Neural crest cell (in vitro differentiated cells): ENCODE measurements at regions not wholly inside any gene's neighbourhood (a gene's known extent, or its start where the extent isn't known, plus 50 kb on each side); places are given as distances from the start of the nearest gene placed in this dataset.

Experiments used
- DNase-seq: peaks from one replicate; pipeline ENCODE4 v3.0.0; 2021; ENCODE audit warnings: low read depth, mixed read lengths, low spot score
- H3K27ac Mint-ChIP-seq: one replicate; pipeline ENCODE4 v1.8.0; 2021; ENCODE audit warnings: mild to moderate bottlenecking, mixed read lengths; ENCODE audit not compliant: unreplicated experiment
- H3K27me3 Mint-ChIP-seq: 2 replicates; pipeline ENCODE4 v1.8.0; 2021; ENCODE audit warnings: low read depth, mild to moderate bottlenecking, mixed read lengths
- H3K36me3 Mint-ChIP-seq: 2 replicates; pipeline ENCODE4 v1.8.0; 2021; ENCODE audit warnings: low read depth, mild to moderate bottlenecking, mixed read lengths
- H3K4me1 Mint-ChIP-seq: 2 replicates; pipeline ENCODE4 v1.8.0; 2021; ENCODE audit warnings: mixed read lengths
- H3K4me3 Mint-ChIP-seq: one replicate; pipeline ENCODE4 v1.8.0; 2021; ENCODE audit warnings: mild to moderate bottlenecking, mixed read lengths
- H3K9me3 Mint-ChIP-seq: 2 replicates; pipeline ENCODE4 v1.8.0; 2021; ENCODE audit warnings: mixed read lengths
- CTCF ChIP-seq: fragments of 200-600 bp; sonication (generic); conservative IDR thresholded peaks from 2 replicates; pipeline ENCODE4 v1.5.0; 2021; ENCODE audit warnings: antibody characterized with exemption, mild to moderate bottlenecking

- no peak for TF ChIP-seq CTCF
- Mint-ChIP-seq H3K9me3 (no peaks in the 10 kb centered on the region), H3K36me3 (no peaks in the 10 kb centered on the region), H3K4me3 (no peak overlapping the region), H3K4me1 (no peaks in the 10 kb centered on the region), H3K27ac (peak overlapping the region; percentile 15), H3K27me3 (no peaks in the 10 kb centered on the region)
- DNase-seq: no peak
Observed at GRCh38 chr2:19571773-19572172, 213.3 kb upstream of the OSR1 start.

- no peaks in the 10 kb centered on the region for H3K9me3 Mint-ChIP-seq
- H3K27ac Mint-ChIP-seq: no peak overlapping the region
- TF ChIP-seq CTCF: no peak
- H3K4me1 Mint-ChIP-seq: no peaks in the 10 kb centered on the region
- no peaks in the 10 kb centered on the region for H3K36me3 Mint-ChIP-seq
- H3K4me3 Mint-ChIP-seq: no peak overlapping the region
- peaks cover 2% of the 10 kb centered on the region for H3K27me3 Mint-ChIP-seq
- DNase-seq: no peak
Observed at GRCh38 chr2:19569300-19569791, 210.9 kb upstream of the OSR1 start.

GRCh38 chr2:19568809-19569208 lies 210.4 kb upstream of the OSR1 start:
- Mint-ChIP-seq H3K4me1 (no peaks in the 10 kb centered on the region), H3K9me3 (no peaks in the 10 kb centered on the region), H3K27ac (no peak overlapping the region), H3K36me3 (no peaks in the 10 kb centered on the region), H3K4me3 (no peak overlapping the region), H3K27me3 (peaks cover 5% of the 10 kb centered on the region)
- DNase-seq: no peak
- no peak for TF ChIP-seq CTCF

GRCh38 chr2:19560785-19561184 lies 202.4 kb upstream of the OSR1 start:
- H3K9me3 Mint-ChIP-seq: no peaks in the 10 kb centered on the region
- H3K27ac Mint-ChIP-seq: no peak overlapping the region
- H3K27me3 Mint-ChIP-seq: peaks cover 5% of the 10 kb centered on the region

GRCh38 chr2:19559596-19560240 lies 201.3 kb upstream of the OSR1 start:
- TF ChIP-seq CTCF: no peak
- Mint-ChIP-seq H3K4me1 (no peaks in the 10 kb centered on the region), H3K36me3 (no peaks in the 10 kb centered on the region), H3K27ac (no peak overlapping the region), H3K9me3 (no peaks in the 10 kb centered on the region), H3K27me3 (peaks cover 3% of the 10 kb centered on the region), H3K4me3 (no peak overlapping the region)
- no peak for DNase-seq

More at GRCh38 chr2:19560785-19561184, 202.4 kb upstream of the OSR1 start:
- no peak overlapping the region for H3K4me3 Mint-ChIP-seq
- DNase-seq: no peak
- H3K36me3 Mint-ChIP-seq: no peaks in the 10 kb centered on the region
- no peak for TF ChIP-seq CTCF
- no peaks in the 10 kb centered on the region for H3K4me1 Mint-ChIP-seq
